ENCODE measurements at regions not wholly inside any gene's neighbourhood (a gene's known extent, or its start where the extent isn't known, plus 50 kb on each side); places are given as distances from the start of the nearest gene placed in this dataset.

DNA sequence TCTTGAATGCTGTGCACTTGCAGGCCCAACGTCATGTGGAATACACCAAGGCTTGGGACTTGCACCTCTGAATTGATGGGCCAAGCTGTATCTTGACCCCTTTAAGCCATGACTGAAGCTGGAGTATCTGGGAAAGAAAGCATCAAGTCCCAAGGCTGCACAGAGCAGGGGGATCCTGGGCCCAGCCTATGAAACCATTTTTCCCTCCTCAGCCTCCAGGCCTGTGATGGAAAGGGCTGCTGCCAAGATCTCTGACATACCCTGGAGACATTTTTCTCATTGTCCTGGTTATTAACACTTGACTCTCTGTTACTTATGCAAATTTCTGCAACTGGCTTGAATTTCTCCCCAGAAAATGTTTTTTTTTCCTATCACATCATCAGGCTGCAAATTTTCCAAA, 174.0 kb upstream of the SNX2 start:
- Mint-ChIP-seq H3K36me3 (no peaks in the 10 kb centered on the region), H3K4me1 (no peaks in the 10 kb centered on the region), H3K9me3 (peaks cover 0 to 18% (median 10%) of the 10 kb centered on the region in 8 donors), H3K27me3 (peaks cover 0 to 4% of the 10 kb centered on the region in 2 donors), H3K27ac (no peak overlapping the region), H3K4me3 (no peak overlapping the region)
- Histone ChIP-seq H3K27me3 (ENCODE audit: insufficient read depth, low read length) (no peaks in the 10 kb centered on the region), H3K4me1 (ENCODE audit: insufficient read depth, low read length) (no peaks in the 10 kb centered on the region), H3K9me3 (ENCODE audit: control insufficient read depth in 1 of 2, low read length in 2 of 2) (no peaks in the 10 kb centered on the region), H3K36me3 (ENCODE audit: insufficient read depth, low read length) (no peaks in the 10 kb centered on the region), H3K27ac (ENCODE audit: low read depth, low read length) (no peak overlapping the region), H3K4me3 (ENCODE audit: low read length in 2 of 2) (no peak overlapping the region)
- DNase-seq: no peak
- CTCF ChIA-PET (ENCODE audit: partially characterized antibody): no interaction called here
- POLR2A ChIA-PET (ENCODE audit: partially characterized antibody): no interaction called here
- intact Hi-C loops (cut with micrococcal nuclease): no loop called here

DNA sequence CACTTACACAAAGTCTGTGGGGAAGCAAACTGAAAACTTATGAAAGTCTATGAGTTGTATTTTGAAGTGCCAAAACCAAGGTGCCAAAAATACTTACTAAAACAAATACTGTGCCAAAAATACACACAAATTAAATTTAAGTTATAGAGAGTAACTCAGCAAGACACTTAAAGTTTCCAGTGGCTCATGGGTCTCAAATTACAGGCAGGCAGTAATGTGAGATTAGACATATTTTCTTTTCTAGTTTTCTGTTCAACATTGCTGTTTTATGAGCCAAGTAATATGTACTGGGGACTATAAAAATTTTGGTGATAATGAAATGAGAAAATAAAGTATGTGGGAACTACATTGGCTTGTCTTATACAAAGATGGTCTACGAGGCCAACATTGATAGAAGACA, 172.2 kb upstream of the SNX2 start:
- Mint-ChIP-seq H3K27ac (no peak overlapping the region), H3K4me3 (no peak overlapping the region), H3K9me3 (peaks cover 0 to 18% (median 6%) of the 10 kb centered on the region in 8 donors), H3K27me3 (peaks cover 0 to 3% of the 10 kb centered on the region in 2 donors), H3K4me1 (no peaks in the 10 kb centered on the region), H3K36me3 (no peaks in the 10 kb centered on the region)
- POLR2A ChIA-PET (ENCODE audit: partially characterized antibody): no interaction called here
- intact Hi-C loops (cut with micrococcal nuclease): no loop called here
- no peak for DNase-seq
- Histone ChIP-seq H3K27ac (ENCODE audit: low read depth, low read length) (no peak overlapping the region), H3K36me3 (ENCODE audit: insufficient read depth, low read length) (no peaks in the 10 kb centered on the region), H3K4me3 (ENCODE audit: low read length in 2 of 2) (no peak overlapping the region), H3K27me3 (ENCODE audit: insufficient read depth, low read length) (no peaks in the 10 kb centered on the region), H3K9me3 (ENCODE audit: control insufficient read depth in 1 of 2, low read length in 2 of 2) (no peaks in the 10 kb centered on the region), H3K4me1 (ENCODE audit: insufficient read depth, low read length) (no peaks in the 10 kb centered on the region)
- CTCF ChIA-PET (ENCODE audit: partially characterized antibody): no interaction called here

DNA sequence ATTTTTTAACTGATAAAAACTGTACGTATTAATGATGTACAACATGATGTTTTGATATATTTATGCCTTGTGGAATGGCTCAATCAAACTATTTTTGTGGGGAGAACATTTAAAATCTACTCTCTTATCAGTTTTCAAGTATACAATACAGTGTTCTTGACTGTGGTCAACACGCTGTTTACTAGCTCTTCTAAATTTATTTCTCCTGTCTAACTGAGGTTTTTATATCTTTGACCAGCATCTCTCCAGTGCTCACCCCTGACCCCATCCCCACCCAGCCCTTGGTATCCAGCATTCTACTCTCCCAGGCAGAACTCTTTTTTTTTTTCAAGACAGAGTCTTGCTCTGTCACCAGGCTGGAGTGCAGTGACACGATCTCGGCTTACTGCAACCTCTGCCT, 169.6 kb upstream of the SNX2 start:
- Mint-ChIP-seq H3K27ac (no peak overlapping the region), H3K9me3 (peaks cover 0 to 7% (median 3%) of the 10 kb centered on the region in 8 donors), H3K4me1 (no peaks in the 10 kb centered on the region), H3K36me3 (no peaks in the 10 kb centered on the region), H3K27me3 (no peaks in the 10 kb centered on the region), H3K4me3 (no peak overlapping the region)
- intact Hi-C loops (cut with micrococcal nuclease): no loop called here
- H3K27ac ChIP-seq (ENCODE audit: low read depth, low read length): no peak overlapping the region
- H3K4me3 ChIP-seq (ENCODE audit: low read length in 2 of 2): no peak overlapping the region
- H3K36me3 ChIP-seq (ENCODE audit: insufficient read depth, low read length): no peaks in the 10 kb centered on the region
- H3K9me3 ChIP-seq (ENCODE audit: control insufficient read depth in 1 of 2, low read length in 2 of 2): no peaks in the 10 kb centered on the region
- no peaks in the 10 kb centered on the region for H3K27me3 ChIP-seq (ENCODE audit: insufficient read depth, low read length)
- no peaks in the 10 kb centered on the region for H3K4me1 ChIP-seq (ENCODE audit: insufficient read depth, low read length)
- CTCF ChIA-PET (ENCODE audit: partially characterized antibody): no interaction called here
- no peak for DNase-seq
- POLR2A ChIA-PET (ENCODE audit: partially characterized antibody): no interaction called here

DNA sequence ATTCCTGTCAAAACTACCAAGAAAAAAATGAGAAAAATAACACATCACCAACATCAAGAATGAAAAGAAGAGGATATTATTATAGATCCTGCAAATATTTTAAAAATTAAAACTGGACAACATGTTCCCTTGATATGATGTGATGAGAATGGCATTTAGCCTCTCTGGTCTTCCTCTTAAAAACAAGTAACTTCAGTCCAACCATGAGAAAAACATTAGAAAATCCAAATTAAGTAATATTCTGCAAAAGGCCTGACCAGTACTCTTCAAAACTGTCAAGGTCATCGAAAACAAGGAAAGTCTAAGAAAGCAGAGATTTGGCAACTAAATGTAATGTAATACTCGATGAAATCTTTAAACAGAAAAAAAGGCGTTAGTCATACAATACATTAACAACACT, 167.1 kb upstream of the SNX2 start:
- Mint-ChIP-seq H3K27ac (no peak overlapping the region), H3K4me1 (no peaks in the 10 kb centered on the region), H3K4me3 (no peak overlapping the region), H3K36me3 (no peaks in the 10 kb centered on the region), H3K9me3 (peaks cover 0 to 2% (median 0%) of the 10 kb centered on the region in 8 donors), H3K27me3 (no peaks in the 10 kb centered on the region)
- H3K9me3 ChIP-seq (ENCODE audit: control insufficient read depth in 1 of 2, low read length in 2 of 2): no peaks in the 10 kb centered on the region
- H3K27ac ChIP-seq (ENCODE audit: low read depth, low read length): no peak overlapping the region
- no peaks in the 10 kb centered on the region for H3K36me3 ChIP-seq (ENCODE audit: insufficient read depth, low read length)
- H3K4me1 ChIP-seq (ENCODE audit: insufficient read depth, low read length): no peaks in the 10 kb centered on the region
- no peaks in the 10 kb centered on the region for H3K27me3 ChIP-seq (ENCODE audit: insufficient read depth, low read length)
- no peak for DNase-seq
- no peak overlapping the region for H3K4me3 ChIP-seq (ENCODE audit: low read length in 2 of 2)
- intact Hi-C loops (cut with micrococcal nuclease): no loop called here
- CTCF ChIA-PET (ENCODE audit: partially characterized antibody): no interaction called here
- POLR2A ChIA-PET (ENCODE audit: partially characterized antibody): no interaction called here

DNA sequence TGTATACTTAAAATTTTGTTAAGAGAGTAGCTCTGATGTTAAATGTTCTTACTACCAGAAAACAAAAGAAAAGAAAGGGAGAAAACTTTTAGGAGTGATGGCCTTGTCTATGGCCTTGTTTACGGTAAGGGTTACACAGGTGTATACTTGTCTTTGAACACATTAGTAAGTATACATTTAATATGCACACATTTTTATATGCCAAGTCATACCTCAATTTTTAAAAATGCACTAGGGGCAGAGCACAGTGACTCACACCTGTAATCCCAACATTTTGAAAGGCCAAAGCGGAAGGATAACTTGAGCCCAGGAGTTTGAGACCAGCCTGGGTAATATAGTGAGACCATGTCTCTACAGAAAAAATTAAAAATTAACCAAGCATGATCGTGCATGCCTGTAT, 166.7 kb upstream of the SNX2 start:
- intact Hi-C loops (cut with micrococcal nuclease): no loop called here
- Mint-ChIP-seq H3K36me3 (no peaks in the 10 kb centered on the region), H3K4me3 (no peak overlapping the region), H3K27ac (no peak overlapping the region), H3K9me3 (peaks cover 0 to 2% (median 0%) of the 10 kb centered on the region in 8 donors), H3K4me1 (no peaks in the 10 kb centered on the region), H3K27me3 (no peaks in the 10 kb centered on the region)
- ChIA-PET POLR2A (ENCODE audit: partially characterized antibody) (no interaction called here), CTCF (ENCODE audit: partially characterized antibody) (no interaction called here)
- Histone ChIP-seq H3K27me3 (ENCODE audit: insufficient read depth, low read length) (no peaks in the 10 kb centered on the region), H3K36me3 (ENCODE audit: insufficient read depth, low read length) (no peaks in the 10 kb centered on the region), H3K4me3 (ENCODE audit: low read length in 2 of 2) (no peak overlapping the region), H3K4me1 (ENCODE audit: insufficient read depth, low read length) (no peaks in the 10 kb centered on the region), H3K9me3 (ENCODE audit: control insufficient read depth in 1 of 2, low read length in 2 of 2) (no peaks in the 10 kb centered on the region), H3K27ac (ENCODE audit: low read depth, low read length) (no peak overlapping the region)
- no peak for DNase-seq

DNA sequence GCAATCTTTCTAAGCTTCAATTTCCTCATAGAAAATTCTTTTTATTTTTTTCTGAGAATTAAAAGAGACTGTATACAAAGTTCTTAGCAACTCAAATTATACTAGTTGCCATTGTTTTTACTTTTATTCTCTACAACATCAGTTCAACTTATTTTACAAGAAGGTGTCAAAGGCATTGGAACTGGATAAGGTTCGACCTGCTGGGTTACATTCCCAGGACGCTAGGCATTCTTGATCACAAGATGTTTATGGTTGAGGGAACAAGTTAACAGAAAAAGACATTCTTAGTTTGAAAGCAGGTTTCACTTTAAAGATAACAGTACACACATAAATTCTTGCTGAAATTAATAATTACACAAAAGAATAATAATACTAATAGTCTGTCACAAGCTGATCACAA, 163.5 kb upstream of the SNX2 start:
- ChIA-PET POLR2A (ENCODE audit: partially characterized antibody) (no interaction called here), CTCF (ENCODE audit: partially characterized antibody) (no interaction called here)
- H3K27ac Mint-ChIP-seq: no peak overlapping the region
- no peaks in the 10 kb centered on the region for H3K36me3 Mint-ChIP-seq
- Histone ChIP-seq H3K36me3 (ENCODE audit: insufficient read depth, low read length) (no peaks in the 10 kb centered on the region), H3K4me1 (ENCODE audit: insufficient read depth, low read length) (no peaks in the 10 kb centered on the region), H3K27me3 (ENCODE audit: insufficient read depth, low read length) (no peaks in the 10 kb centered on the region), H3K27ac (ENCODE audit: low read depth, low read length) (no peak overlapping the region), H3K4me3 (ENCODE audit: low read length in 2 of 2) (no peak overlapping the region), H3K9me3 (ENCODE audit: control insufficient read depth in 1 of 2, low read length in 2 of 2) (no peaks in the 10 kb centered on the region)
- DNase-seq: no peak
- peaks cover 0 to 2% (median 0%) of the 10 kb centered on the region in 8 donors for H3K9me3 Mint-ChIP-seq
- intact Hi-C loops (cut with micrococcal nuclease): no loop called here
- no peaks in the 10 kb centered on the region for H3K27me3 Mint-ChIP-seq
- H3K4me3 Mint-ChIP-seq: no peak overlapping the region
- H3K4me1 Mint-ChIP-seq: no peaks in the 10 kb centered on the region

DNA sequence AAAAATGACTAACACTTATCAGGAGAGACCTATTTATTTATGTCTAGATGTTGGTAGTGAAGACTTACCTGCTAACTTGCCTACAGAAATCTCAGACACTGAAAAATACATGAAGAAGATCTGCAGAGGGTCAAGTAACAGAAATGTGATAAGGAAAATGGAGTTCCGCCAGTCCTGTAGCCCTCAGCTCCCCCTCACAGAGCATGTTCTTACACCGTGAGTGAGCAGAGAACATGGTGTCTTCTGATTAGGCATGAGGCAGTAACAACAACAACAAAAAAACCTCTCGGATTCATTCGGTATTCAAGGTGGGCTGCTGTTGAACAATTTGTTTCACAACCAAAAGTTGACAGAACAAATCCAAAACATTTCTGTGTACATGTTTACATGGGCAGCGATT, 162.0 kb upstream of the SNX2 start:
- POLR2A ChIA-PET (ENCODE audit: partially characterized antibody): no interaction called here
- Mint-ChIP-seq H3K27me3 (no peaks in the 10 kb centered on the region), H3K27ac (no peak overlapping the region), H3K36me3 (no peaks in the 10 kb centered on the region), H3K4me1 (no peaks in the 10 kb centered on the region), H3K9me3 (peaks cover 0 to 2% (median 0%) of the 10 kb centered on the region in 8 donors), H3K4me3 (no peak overlapping the region)
- DNase-seq: no peak
- H3K36me3 ChIP-seq (ENCODE audit: insufficient read depth, low read length): no peaks in the 10 kb centered on the region
- H3K9me3 ChIP-seq (ENCODE audit: control insufficient read depth in 1 of 2, low read length in 2 of 2): no peaks in the 10 kb centered on the region
- H3K27me3 ChIP-seq (ENCODE audit: insufficient read depth, low read length): no peaks in the 10 kb centered on the region
- no peak overlapping the region for H3K27ac ChIP-seq (ENCODE audit: low read depth, low read length)
- CTCF ChIA-PET (ENCODE audit: partially characterized antibody): no interaction called here
- H3K4me3 ChIP-seq (ENCODE audit: low read length in 2 of 2): no peak overlapping the region
- intact Hi-C loops (cut with micrococcal nuclease): no loop called here
- no peaks in the 10 kb centered on the region for H3K4me1 ChIP-seq (ENCODE audit: insufficient read depth, low read length)

DNA sequence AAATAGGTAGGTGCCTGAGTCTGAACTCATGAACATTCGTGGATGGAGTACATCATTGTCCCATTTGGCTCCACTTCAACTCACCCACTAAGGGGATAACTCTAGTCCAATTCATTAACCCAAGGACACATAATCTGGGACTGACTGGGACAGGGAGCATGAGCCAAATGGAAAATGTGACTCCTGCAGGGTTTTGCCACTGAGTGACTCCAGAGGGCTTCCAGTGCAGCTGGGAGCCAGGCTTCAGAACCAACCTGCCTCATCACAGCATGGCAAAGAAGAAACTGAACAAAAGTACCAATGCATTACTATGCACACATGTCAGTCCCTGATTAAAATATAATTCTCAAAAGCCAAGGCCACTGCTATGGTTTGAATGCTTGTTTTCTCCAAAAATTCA, 159.7 kb upstream of the SNX2 start:
- no peaks in the 10 kb centered on the region for H3K4me1 ChIP-seq (ENCODE audit: insufficient read depth, low read length)
- intact Hi-C loops (cut with micrococcal nuclease): no loop called here
- Mint-ChIP-seq H3K27ac (no peak overlapping the region), H3K4me3 (no peak overlapping the region), H3K9me3 (no peaks in the 10 kb centered on the region), H3K36me3 (no peaks in the 10 kb centered on the region), H3K4me1 (no peaks in the 10 kb centered on the region), H3K27me3 (no peaks in the 10 kb centered on the region)
- no peak overlapping the region for H3K27ac ChIP-seq (ENCODE audit: low read depth, low read length)
- no peaks in the 10 kb centered on the region for H3K27me3 ChIP-seq (ENCODE audit: insufficient read depth, low read length)
- no peak for DNase-seq
- ChIA-PET CTCF (ENCODE audit: partially characterized antibody) (no interaction called here), POLR2A (ENCODE audit: partially characterized antibody) (no interaction called here)
- H3K36me3 ChIP-seq (ENCODE audit: insufficient read depth, low read length): no peaks in the 10 kb centered on the region
- H3K4me3 ChIP-seq (ENCODE audit: low read length in 2 of 2): no peak overlapping the region
- no peaks in the 10 kb centered on the region for H3K9me3 ChIP-seq (ENCODE audit: control insufficient read depth in 1 of 2, low read length in 2 of 2)

All from CD4-positive, alpha-beta memory T cell (primary cell).